ENCODE measurements at regions not wholly inside any gene's neighbourhood (a gene's known extent, or its start where the extent isn't known, plus 50 kb on each side); places are given as distances from the start of the nearest gene placed in this dataset.

- no peak for TF ChIP-seq CTCF (IDR thresholded peaks at IDR 0.05)
- TF ChIP-seq POLR2A (IDR thresholded peaks at IDR 0.05) = no peak
Observed at GRCh38 chr6:6826095-6826901, 237.8 kb downstream of the LY86 start.

Measured in heart left ventricle (tissue), 13 donors.